RCC 7860 (cell line): ENCODE measurements at regions not wholly inside any gene's neighbourhood (a gene's known extent, or its start where the extent isn't known, plus 50 kb on each side); places are given as distances from the start of the nearest gene placed in this dataset.
"Not testable (repeated sequence)": the region's sequence is repeated elsewhere in the genome, so short reads cannot be mapped to it uniquely, and the experiment has no call there.

ENCODE experiments used
- DNase-seq: peaks from one replicate; pipeline ENCODE4 v3.0.0-alpha.2; 2015; ENCODE audit warnings: low spot score
- FAIRE-seq: peaks from 2 replicates; lab custom pipeline; 2012; peaks lifted over from hg19 to GRCh38; lab: Jason Lieb, UNC

- FAIRE-seq = not testable (repeated sequence)
Observed at GRCh38 chr17:21612123-21613070, 79.9 kb upstream of the KCNJ18 start.

DNA sequence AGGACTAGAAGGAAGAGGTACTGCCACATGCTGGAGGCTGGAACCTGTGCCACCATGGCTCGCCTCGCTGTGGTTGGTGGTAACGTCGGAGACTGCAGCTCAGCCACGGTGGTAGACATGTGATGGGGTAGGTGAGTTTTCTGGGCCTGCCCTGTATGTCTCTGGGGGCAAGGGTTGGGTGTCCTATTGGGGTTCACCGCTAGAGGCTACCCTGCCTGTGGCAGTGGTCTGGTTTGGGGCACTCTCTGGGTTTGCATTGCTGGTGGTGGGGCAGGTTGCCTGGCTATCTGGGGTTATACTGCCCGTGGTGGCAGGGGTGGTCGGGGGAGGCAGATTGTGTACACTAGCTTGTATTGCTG lies 79.3 kb upstream of the KCNJ18 start:
- no peak for DNase-seq
- no peak for FAIRE-seq

More at GRCh38 chr17:21612123-21613070, 79.9 kb upstream of the KCNJ18 start:
- not testable (repeated sequence) for DNase-seq

DNA sequence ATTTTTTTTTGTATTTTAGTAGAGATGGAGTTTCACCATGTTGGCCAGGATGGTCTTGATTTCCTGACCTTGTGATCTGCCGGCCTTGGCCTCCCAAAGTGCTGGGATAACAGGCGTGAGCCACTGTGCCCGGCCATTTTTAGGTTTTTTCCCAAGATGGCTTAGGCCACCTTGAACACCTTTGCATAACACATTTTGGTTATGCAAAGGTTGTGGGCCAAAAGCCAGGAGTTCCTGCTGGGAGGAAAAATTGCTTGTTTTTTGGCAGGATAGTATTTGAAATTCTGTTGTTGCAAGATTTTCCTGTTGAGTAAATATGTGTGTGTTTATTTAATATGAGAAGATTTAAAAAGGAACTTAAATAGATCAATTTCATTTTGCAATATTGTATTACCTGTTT lies 65.3 kb upstream of the KCNJ18 start:
- FAIRE-seq, DNase-seq: not testable (repeated sequence)
